Activated CD8-positive, alpha-beta memory T cell treated with anti-CD3 and anti-CD28 coated beads for 24 hours (primary cell): ENCODE measurements at regions not wholly inside any gene's neighbourhood (a gene's known extent, or its start where the extent isn't known, plus 50 kb on each side); places are given as distances from the start of the nearest gene placed in this dataset.
"Not testable (repeated sequence)": the region's sequence is repeated elsewhere in the genome, so short reads cannot be mapped to it uniquely, and the experiment has no call there.

Source experiments
- DNase-seq: peaks from one replicate; pipeline ENCODE4 v3.0.0-alpha.2; 2020

DNA sequence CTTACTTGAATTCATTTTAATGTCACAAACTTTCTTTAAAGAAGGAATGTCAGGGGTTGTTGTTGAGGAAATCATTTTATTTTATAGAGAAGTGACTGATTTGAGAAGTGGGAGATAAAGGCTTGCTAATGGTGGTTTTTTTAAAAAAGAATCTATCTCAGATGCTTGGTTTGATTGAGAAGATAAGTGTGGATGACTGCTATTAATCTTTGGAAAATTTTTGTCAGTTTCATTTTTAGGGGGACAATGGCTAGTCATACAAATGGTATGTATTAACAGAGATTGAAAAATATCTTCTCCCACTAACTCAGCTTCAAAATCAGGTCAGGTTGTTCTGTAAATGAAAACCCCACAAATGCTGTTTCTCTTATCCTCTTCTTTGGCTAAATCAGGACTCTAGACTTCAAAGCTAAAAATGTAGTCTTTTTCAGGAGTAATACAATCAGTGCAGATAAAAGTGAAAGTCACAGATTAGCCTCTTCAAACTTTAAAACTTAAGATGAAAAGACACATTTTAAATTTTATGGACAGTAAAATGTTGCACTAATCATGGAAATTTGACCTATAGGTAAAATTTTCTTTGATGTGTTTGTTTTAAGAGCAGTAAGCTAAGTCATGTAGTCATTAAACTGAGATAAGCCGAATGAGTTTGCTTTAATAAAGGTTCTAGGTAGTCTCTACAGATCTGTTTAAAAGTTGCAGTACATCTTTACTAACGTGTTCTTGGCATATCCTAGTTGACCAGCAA lies 674.2 kb upstream of the VRK2 start:
- no peak for DNase-seq

DNA sequence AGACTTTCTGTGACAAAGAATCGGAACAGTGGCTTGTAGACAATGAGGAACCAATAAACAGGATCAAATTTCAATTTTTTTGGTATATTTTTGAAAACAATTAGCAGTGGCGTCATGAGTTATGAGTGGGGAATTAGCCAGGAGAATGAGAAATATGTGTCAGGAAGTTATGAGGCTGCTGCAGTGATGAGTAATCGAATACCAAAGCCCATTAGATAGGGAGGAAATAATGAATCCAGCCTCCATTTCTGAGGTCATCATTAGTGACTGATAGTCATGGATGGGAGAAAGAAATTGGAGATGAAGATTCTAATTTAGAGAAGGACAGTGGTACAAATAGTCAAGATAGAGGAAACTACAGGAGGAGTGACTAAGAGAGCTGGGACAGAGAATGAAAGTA lies 673.1 kb upstream of the VRK2 start:
- DNase-seq: no peak

DNA sequence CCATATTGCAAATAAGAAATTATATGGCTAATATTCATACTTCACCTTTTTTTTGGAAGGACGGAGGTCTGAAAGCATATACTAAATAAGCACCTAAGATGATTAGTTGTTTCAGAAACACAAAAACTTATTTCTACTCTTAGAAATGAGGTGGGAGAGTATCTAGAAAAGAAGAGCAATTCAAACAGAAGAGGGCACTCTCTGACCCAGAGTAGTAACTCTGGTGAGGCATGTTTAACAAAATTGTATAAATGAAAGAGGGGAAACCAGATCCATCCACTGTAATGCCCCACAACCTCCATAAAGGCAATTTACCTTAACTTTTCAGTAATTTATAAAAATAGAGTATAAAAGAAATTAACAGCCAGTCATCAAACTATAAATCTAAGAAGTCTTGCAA lies 669.6 kb upstream of the VRK2 start:
- no peak for DNase-seq

DNA sequence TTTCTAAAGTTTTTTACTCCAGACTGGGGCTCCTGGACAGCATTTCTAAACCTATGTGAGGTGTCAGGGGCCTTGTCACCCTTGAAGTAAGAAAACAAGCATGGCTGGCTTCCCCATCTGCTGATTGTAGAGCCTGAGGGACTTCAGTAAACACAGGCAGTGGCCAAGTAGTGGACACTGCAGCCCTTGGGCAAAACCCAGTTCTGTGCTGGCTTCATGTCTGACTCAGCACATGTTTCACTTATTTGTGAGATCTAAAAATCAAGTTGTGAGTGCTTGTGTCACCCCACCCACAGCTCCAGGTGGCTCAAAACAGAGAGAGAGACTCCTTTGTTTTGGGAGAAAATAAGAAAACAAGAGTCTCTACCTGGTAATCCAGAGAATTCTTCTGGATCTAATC lies 660.3 kb upstream of the VRK2 start:
- DNase-seq: no peak

DNA sequence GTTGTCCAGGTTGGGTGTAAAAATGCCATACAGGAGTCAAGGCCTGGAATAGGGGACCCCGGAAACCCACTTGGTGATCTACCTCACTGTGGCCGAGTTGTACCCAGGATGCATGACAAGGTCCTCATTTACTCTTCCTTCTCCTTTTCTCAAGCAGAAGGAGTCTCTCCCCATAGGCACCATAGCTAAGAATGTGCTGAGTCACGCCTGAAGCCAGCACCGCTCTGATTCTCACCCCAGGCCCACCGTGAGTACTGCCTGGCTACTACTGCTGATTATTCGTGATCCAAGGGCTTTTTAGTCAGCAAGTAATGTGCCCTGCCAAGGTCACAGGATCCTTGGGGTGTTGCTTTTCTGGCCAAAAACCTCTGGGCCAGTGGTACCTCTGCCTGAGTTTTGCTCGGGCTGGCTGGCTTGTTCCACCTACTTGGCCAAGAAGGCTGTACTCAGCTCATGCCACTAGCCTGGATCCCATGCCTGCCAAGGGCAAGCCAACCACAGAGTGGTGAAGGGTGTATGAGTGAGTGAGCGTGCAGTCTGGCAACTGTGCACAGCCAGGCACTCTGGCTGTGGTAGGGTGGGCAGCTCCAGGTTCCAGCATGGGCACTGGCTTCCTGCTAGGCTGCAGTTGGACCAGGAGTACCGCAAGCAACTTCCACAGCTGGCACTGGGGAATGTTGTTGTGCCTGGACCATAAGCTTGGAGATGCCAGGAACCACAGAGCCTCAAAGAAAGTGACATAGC lies 650.1 kb upstream of the VRK2 start:
- no peak for DNase-seq

DNA sequence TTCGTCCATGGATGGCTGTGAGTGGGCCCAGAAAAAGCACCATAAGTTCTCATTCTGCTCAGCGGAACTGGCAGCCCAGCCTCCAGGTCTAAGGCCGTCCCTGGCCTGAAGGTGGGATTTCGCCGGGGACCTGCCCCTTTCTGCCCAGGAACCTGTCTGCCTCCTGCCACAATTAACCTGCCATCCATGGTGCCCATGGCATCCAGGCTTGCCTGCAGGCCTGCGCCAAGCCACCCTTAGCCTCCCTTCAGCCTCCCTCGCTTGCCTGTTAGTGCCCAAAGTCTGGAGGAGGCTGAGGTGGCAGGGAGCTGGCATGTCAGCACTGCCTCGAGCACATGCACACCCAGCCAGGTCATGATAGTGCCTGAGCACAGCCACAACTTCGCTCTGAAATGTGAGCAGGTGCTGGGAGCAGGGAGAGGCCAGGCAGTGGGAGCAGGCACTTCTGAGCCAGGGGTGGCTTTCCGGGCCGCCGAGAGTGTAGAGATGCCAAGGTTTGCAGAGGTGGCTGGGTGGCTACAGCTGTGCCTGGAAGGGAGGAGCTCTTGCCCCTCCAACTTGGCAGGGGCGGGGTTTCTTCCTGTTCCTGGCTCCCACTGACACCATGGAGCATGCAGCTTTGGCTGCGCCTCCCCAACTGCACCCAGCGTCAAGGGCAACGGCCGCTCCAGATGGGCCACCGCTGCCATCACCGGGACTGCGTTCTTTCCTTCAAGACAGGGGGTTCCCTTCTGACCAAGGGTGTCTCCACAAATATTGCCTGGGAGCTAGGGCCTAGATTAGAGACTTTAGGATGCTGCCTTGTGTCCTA lies 648.9 kb upstream of the VRK2 start:
- no peak for DNase-seq

DNA sequence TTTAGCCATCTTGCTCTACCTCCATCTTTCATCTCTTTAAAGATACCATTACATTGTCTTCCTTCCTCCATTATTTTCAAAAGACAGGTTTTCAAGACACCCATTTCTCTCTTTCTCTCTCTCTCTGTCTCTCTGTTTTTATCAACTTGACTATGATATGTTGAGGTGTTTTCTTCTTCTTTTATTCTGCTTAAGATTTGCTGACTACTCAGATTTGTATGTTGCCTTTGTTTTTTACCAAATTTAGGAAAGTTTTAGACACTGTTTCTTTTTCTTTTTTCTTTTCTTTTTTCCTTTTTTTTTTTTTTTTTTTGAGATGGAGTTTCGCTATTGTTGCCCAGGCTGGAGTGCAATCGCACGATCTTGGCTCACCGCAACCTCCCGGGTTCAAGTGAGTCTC lies 647.5 kb upstream of the VRK2 start:
- no peak for DNase-seq

DNA sequence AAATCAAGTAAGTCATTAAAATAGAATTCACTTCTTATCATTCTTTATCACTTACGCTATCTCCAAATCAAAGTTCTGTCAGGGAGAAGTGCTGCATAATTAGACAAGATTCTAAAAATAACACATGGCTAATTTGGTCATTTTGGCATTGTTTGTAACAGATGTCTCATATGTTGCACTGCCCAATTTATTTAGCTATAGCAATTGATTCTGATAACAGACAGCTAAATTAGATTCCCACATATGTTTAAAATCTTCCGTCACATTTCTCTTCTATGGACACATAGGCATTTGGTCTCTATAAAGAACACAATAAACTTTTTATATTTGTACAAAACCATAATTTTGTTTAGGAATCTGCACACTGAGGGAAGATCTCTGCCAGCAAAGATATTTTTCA lies 644.5 kb upstream of the VRK2 start:
- no peak for DNase-seq

DNA sequence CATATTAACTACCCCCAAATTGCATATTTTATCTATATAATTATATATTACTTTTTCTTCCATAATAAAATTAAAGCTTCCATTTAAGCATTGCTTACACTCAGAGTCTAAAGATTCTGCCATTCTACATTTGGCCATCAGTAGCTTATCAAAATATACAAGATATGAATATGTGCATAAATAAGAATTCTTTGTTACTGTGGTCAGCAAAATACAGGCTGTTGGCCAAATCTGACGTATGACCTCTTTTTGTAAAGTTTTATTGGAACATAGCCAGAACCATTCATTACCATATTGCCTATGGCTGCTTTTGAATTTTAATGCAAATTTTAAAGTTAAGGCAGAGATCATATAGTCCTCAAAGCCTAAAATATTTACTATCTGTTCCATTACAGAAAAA lies 643.9 kb upstream of the VRK2 start:
- DNase-seq: no peak

DNA sequence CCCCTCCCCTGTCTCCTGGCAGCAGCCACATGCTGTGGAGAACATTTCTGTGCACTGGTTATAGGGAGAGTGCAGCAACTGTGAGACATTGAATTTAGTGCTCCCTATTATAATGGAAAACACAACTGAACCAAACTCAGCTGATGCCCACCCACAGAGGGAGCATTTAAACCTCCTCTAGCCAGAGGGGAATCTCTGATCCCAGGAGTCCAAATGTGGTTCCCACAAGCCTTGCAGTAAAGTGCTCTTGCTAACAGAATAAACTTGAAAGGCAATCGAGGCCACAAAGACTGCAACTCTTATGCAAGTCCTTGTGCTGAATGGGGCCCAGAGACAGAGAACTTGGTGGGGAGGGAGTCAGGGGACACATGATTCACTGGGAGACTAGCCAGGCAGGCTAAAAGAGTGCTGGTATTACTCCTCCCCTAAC lies 638.8 kb upstream of the VRK2 start:
- no peak for DNase-seq

DNA sequence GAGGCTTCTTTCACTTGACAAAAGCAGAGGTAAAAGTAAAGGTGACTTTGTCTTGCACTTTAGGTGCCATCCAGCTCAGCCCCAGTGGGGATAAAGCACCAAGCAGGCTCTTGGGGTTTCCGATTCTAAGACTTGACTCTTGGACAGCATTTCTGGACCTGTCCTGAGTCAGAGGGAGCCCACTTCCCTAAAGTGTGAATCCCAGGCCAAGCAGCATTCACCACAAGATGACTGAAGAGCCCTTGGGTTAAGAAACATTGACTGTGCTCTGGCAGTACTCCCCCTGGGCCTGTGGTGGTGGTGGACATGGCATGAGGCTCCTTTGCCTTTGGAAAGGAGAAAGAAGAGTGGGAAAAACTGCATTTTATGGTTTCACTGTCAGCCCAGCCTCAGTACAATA lies 638.0 kb upstream of the VRK2 start:
- no peak for DNase-seq

DNA sequence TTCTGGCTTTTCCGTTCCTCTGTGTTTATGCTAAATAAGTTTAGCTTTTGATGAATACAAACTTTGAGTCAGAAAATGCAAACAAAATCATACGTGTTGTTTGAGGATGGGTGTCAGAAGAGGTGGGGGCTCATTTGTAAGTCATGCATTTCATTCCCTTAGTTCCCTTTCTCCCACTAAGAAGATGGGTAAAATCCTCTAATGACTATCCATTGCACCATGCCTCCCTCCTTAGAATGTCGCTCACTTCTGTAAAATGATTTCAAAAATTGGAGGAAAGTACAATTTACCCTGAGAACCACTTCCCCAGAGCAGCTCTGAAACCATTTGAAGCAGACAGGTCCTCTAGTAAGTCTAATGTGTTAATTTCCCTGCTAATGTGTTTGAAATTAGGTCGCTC lies 629.6 kb upstream of the VRK2 start:
- no peak for DNase-seq

DNA sequence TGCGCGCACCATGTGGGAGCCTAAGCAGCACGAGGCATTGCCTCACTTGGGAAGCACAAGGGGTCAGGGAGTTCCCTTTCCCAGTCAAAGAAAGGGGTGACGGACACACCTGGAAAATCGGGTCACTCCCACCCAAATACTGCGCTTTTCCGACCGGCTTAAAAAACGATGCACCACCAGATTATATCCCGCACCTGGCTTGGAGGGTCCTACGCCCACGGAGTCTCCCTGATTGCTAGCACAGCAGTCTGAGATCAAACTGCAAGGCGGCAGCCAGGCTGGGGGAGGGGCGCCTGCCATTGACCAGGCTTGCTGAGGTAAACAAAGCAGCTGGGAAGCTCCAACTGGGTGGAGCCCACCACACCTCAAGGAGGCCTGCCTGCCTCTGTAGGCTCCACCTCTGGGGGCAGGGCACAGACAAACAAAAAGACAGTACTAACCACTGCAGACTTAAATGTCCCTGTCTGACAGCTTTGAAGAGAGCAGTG lies 627.7 kb upstream of the VRK2 start:
- DNase-seq: not testable (repeated sequence)

DNA sequence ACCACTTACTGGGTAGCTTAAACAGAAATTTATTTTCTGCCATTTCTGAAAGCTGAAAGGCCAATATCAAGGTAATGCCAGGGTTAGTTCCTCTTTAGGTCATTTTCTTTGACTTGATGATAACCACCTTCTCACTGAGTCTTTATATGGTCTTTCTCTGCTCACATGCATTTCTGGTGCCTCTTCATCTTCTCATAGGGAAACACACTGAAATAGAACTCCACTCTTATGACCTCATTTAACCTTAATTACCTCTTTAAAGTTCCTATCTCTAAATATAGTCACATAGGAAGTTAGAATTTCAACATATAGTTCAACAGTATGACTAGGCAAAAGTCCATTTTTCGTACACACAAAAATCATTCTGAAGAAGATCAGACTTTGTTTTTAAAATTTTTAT lies 616.8 kb upstream of the VRK2 start:
- DNase-seq: no peak

DNA sequence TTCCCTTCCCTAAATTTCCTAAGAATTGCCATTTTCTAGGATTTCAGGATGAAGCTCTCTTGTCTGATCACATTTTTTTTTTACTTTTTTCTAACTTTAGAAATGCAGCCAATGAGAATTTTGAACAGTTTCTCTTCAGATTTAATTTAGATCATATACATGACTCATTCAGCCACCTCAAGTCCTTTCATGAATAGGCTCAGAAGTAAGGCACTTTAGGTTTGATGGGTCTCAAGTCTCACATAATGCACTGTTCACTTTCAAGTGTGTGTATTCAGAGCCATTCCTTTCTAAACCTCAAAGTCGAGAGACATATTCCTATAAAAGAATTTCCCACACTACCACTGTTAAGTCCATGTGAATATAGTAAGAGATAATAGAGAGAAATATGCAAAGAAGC lies 614.1 kb upstream of the VRK2 start:
- no peak for DNase-seq

DNA sequence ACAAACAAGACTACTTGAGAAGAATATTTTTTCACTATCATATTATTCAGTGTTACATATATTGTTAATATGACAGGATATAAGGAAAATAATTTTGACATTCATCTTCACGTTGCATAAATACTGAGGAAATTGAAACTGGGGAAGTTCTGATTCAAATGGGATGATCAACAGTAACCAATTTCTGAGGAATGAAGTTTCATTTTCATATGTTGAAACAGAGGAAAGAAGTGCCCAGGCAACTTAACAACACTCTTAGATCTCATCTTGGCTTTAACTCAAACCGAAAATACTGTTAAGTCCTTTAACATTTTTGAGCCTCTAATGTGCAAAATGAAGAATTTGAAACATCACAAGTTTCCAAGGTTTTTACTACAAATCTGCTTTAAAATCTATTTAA lies 612.2 kb upstream of the VRK2 start:
- DNase-seq: no peak

DNA sequence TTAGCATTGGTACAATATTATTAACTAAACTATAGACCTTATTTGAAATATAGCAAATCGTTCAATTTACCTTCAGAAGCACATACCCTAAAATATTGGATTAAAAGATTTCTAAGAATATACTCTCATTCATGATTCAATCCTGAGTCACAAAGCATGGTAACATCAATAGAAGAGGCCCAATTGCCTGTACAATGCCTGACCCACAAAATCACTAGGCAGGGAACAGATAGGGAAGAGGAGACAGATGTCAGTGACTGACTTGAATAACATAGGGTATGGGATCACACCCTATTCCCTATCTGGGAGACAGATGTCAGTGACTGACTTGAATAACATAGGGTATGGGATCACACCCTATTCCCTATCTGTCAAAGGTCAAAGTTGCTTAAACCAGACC lies 611.6 kb upstream of the VRK2 start:
- DNase-seq: no peak

DNA sequence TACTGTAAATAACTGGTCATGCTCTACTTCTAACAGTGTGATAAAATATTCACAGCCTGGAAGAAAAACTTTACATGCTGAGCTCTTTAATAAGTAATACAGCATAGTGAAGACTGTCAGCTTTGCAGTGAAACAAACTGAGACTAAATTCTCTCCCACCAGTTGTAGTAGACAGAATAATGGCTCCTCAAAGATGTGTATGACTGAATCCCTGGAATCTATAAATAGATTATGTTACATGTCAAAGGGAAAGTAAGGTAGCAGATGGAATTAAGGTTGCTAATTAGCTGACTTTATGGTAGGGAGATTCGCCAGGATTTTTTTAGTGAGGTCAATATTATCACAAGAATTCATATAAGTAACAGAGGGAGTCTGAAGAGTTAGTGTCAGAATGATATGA lies 609.5 kb upstream of the VRK2 start:
- no peak for DNase-seq

DNA sequence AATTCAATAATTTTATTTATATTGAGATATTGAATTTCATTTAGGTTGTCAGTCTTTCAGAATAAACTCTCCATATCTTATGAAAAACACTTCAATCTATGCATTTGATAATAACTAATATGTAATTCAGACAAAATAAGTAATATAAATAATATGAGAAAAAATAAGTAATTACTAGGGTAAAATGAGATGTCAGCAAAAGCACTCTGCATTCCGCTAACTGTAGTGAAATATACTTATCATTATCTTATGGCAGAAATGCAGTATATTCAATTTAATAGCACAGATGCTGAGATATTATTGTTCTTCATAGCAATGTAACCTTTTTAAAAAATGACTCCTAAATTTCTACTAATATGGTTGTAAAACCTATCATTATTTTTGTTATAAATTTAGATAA lies 606.2 kb upstream of the VRK2 start:
- DNase-seq: no peak

DNA sequence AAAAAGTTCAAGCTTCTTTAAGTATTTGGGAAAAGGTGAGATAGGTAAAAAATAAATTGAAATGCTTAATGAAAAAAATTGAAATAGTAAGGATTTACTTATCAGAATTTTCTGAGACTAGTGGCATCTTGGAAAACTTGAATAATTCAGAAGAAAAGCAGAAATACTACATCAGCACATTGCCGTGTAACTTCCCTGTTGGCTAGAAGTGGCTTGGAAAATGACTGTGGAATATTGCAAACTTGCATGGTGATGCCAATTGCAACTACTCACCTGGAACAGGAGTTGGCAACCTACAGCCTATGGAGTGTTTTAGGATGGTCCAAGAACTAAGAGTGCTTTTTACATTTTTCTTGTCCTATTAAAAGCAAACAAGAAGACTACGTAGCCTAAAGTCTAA lies 603.5 kb upstream of the VRK2 start:
- no peak for DNase-seq

DNA sequence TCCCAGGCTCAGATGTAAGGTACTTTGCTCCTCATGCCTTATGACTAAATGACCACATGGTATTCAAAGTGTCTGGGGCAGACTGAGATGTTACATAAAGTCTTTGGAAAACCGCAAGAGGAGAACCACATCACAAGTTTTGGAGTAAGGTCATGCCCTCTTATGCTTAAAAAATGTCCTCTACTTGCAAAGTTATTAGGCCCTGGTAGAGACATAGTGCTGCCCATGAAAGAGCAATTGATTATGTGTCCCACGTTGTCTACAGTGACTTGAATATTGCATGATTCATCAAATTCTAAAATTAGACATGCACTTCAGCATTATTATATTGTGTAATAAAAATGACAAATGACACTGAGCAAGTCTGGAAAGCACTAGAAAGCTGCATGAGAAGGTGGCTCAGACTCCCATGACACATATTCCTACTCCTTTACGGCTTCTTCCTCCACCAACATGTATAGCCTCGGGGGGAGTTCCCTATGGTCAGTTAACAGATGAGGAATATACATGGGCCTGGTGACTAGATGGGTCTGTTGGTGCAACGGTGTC lies 602.6 kb upstream of the VRK2 start:
- no peak for DNase-seq

DNA sequence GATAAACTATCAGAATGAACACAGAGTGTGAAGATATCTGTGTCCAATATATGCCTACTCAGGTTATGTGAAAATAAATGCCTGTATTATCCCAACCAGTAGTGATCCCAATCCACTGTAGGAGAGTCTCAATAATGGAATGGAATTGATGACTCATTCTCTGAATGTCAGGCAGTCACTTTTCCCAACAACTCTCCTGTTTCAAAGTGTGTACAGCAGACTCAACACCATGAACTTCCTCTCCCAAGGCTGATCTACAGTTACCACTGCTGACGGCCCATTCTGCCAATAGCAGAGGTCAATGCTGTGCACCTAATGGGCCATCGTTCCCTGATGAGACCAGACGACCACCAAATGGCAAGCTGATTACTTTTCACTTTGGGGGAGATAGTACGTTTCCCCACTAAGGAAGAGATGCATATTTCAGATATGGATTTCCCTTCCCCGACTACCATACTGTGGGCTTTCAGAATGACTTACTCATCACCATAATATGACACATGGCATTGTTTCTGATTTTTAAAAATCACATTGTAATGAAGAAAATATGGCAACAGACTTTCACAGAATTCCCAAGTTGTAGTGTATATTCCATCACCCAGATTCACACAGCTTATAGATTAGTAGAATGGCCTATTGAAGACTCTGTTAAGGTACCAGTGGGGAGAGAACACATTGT lies 601.7 kb upstream of the VRK2 start:
- no peak for DNase-seq

DNA sequence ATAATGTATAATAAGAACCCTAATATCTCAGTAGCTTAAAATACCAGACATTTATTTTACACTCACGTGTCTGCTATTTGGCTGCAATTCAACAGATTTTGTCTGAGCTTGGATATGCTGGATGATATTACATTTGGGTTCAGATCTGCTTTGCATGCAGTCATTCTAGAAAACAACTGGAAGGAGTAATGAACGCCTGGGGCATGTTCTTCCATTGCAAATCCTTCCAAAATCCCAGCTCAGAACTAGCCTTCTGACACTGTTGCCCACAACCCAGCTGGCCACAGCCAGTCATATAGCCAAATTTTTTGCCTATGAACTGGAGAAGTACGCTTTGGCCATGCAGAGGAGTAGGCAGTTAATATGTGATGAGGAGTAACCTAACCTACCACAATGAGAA lies 597.8 kb upstream of the VRK2 start:
- no peak for DNase-seq
